HG02798 (cell line): ENCODE measurements at regions not wholly inside any gene's neighbourhood (a gene's known extent, or its start where the extent isn't known, plus 50 kb on each side); places are given as distances from the start of the nearest gene placed in this dataset.
"Not testable (repeated sequence)": the region's sequence is repeated elsewhere in the genome, so short reads cannot be mapped to it uniquely, and the experiment has no call there.

Experiments
- ATAC-seq: cut with Tn5 transposase; IDR thresholded peaks from one replicate; pipeline ENCODE4 v1.9.1; 2021; ENCODE audit warnings: mild to moderate bottlenecking; ENCODE audit not compliant: unreplicated experiment, poor library complexity

DNA sequence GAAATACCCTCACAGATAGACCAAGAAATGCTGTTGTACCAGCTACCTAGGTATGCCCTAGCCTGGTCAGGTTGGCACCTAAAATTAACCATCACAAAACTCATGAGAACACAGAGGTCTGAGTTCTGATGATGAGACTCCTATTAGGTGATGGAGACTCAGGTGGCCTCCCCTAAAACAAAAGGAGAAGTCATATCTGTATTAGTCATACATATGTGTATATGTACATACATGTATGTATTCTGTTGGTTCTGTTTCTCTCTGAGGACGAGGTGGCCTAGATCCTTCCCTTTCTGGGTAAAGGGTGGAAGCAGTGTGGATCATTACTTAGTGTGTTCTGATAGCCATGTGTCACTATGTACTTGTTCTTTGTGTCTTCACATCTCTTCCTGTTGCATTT is 207.2 kb upstream of the PRSS1 start:
- ATAC-seq = no peak

DNA sequence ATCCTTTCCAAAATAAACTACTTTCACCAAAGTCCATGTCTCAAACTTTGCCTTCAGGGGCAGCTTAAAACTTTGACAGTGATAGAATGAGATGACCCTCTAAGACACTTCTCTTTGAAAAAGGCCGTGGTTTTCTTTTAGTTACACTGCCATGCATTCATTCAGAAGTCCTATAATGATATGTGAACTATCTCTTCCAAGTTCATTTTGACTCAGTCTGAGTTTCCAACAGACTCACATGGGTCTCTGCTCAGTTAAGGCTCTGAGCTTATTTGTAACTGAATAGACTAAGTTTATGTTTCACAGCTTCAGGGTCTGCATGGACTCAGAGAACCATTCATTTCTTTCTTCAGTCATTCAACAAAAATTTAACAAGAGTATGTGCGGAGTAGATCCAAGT is 208.9 kb upstream of the PRSS1 start:
- no peak for ATAC-seq

DNA sequence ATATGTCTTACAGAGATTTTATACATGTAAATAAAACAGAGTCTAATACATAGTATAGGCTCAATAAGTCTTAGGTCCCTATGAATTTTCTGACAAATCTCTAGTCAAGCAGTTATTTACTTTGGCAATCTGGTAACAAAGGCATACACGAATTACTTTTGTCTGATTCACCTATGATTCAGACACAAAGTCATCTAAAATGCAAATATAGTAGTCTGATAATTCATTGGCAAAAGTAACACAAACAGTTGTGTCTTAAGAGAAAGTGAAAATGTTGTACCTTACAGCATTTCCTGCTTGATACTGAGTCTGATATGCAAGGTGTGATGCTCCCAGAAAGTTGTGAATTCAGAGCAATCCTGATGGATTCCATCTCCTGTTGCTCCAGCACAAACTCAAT is 209.4 kb upstream of the PRSS1 start:
- ATAC-seq = no peak

GRCh38 chr7:142537760-142538159 is 211.5 kb upstream of the PRSS1 start:
- ATAC-seq = no peak

DNA sequence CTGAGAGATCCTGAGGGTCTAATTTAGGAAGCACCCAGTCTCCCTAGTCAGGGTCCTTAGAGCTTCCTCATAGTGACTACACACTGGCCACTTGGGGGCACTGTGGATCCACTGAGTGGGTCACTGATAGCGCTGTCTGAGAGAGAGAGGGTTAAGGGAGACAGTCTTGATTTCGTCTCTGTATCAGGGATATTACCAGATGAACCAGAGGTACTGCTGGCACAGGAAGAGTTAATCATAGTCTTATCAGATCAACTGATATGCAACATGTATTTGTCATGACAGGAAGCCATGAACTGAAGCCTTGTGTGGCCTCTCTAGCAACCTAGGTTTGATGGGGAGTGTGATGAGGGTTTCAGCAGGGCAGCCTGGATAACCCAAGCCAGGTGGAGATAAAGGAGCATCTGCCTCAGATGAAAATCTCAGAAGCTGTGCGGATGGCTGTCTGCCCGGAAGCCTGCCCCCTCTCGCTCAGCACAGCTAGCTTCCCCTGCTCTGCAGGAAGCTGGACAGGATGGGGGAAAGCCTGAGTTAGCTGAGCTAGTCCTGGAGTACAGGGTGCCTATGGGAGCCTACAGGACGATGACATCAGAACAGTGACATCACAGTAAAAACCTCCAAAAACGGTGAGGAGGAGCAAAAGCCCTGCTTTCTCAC is 214.0 kb upstream of the PRSS1 start:
- peak; percentile 94 for ATAC-seq

DNA sequence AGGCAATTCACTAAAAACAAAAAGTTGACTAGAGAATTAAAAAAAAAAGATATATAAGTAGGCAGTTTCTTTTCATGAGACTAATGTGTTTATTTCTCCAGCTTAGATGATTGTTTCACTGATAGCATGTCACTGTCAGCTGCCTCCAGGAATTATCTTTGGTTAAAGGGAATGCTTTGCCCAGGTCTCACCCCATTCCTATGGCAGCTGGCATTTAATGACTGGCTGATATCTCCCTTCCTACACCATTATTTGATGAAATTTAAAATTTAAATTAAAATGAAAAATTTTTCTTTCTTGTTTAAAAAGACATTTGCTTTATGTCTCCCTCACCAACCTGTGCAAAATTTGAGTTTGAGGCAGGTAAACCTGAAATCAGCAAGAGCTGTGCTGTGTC is 214.5 kb upstream of the PRSS1 start:
- ATAC-seq = no peak

GRCh38 chr7:142533920-142534319 is 215.4 kb upstream of the PRSS1 start:
- no peak for ATAC-seq

GRCh38 chr7:142529591-142529990 is 219.7 kb upstream of the PRSS1 start:
- no peak for ATAC-seq

DNA sequence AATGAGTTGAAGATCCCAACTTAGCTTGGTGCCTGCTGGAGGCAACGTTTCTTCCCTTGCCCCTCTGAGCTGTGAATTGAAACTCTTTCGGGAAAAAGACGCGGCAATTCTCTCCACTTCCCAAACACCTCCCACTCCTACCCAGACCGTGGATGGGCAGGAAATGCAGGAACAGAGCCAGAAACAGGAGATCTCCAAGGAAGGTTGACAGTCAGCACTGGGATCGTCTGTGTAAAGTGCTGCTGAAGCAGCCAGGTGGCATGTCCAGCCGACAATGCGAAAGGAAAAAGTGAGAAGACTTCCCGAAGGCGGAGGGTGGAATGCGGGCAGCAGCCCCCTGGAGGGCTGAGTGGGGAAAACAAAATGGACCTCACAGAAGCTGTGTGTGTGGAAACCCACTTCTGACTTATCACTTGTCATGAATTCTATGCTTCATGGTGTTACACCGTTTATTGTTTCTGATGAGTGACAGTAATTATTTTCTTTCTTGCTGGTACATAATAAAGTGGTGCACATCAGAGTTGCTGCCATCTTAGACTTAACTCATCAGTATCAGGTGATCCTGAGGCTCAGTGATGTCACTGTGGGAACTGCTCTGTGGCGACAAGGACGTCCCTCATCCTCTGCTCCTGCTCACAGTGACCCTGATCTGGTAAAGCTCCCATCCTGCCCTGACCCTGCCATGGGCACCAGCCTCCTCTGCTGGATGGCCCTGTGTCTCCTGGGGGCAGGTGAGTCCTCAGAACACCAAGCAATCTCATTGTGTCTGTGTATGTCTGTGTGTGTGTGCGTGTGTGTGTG is 220.5 kb upstream of the PRSS1 start:
- no peak for ATAC-seq

- no peak for ATAC-seq
Measured at GRCh38 chr7:142523821-142524460, 225.3 kb upstream of the PRSS1 start.

- no peak for ATAC-seq
Measured at GRCh38 chr7:142522735-142523134, 226.5 kb upstream of the PRSS1 start.

DNA sequence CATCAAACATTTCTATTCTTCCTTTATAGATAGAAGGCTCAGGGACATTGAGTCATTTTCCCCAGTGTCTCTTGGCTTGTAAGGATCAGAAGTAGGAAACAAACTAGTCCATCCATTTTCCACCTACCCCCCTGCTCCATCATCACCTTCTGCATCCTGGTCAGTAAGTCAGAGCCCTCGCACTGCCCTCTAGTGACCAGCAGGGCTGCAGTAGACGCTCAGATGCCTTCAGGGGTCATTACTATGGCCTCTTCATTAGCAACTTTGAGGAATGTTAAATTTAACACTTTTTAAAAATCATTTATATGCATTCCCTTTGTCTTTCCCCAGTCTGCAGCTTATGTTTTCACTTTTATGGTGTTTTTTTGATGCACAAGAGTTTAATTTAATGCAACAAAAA is 228.4 kb upstream of the PRSS1 start:
- ATAC-seq = not testable (repeated sequence)

DNA sequence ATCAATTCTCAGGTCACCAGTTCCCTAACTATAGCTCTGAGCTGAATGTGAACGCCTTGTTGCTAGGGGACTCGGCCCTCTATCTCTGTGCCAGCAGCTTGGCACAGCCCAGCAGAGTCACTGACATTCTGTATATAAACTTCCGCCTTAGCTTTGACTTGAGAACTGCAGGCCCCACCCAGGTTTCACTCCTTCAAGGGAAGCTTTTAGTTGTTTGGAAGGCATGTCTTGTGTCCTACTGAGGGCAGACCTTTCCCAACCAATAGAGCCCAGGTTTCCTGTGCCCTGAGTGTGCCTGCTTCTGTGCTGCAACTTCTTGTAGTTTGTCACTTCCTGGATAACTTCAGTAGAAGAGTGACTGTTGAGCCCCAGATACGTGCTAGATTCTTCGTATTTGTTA is 228.8 kb upstream of the PRSS1 start:
- not testable (repeated sequence) for ATAC-seq

DNA sequence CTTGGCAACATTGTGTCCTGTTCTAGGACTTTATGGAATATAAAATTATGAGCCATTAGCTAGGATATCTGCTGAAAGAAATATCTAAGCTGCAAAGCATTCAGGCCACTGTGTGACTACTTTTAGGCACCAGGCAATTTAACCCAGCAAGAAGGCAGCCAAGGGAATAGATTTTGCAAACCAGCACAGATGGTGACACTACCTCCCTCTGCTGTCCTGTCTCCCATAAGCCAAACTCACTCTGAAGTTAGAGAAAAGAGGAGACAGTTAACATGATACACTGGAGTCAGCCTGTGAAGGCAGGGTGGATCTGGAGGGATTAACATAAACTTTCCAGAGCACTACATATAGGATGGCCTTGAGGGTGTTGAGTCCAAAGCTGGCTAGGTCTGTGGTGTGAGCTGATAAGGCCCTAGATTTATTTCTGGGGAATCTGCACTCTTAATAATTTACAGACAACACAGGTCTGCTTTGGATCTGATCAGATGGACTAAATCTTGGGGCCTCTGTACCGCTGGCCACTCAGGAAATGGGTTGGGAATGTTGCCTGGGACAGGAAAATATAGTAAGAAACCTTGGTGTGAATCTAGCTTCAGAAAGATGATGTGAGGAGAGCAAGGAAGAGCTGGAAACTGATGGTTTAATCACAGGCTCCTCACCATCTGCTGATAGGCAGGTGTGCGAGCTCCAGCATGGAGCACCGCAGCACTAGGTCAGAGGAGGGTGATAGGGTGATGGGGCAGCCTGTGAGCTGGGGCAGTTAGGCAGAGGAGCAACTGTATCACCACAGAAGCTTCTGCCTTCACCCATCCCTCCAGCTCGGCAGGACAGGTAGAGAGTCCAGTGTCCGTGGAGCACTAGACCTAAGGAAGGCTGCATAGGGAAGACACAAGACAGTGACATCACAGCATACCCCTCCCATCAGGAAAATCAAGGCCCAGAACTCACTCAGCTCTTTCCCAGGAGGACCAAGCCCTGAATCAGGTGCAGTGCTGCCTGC is 229.9 kb upstream of the PRSS1 start:
- no peak for ATAC-seq

DNA sequence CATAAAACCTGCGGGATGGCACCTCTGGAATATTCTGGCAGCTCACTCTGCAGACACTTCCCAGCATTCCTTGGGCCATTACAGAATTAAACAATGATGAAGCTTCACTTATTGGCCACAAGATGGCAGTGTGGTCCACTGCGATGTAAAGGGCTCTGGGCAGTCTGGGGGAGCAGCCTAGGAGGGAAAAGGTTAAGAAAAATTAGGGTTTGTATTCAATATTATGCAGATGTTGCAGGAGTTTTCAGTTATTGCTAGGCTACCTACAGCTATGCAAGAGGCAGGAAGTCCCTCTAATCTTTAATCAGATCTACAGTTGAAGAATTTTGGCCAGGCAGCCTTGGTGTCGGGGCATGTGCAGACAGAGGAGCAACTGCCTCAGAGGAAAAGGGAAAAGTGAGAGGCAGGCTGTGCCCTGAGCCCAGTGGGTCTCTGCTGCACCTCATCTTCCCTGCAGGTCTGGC is 233.2 kb upstream of the PRSS1 start:
- ATAC-seq = peak; percentile 90

DNA sequence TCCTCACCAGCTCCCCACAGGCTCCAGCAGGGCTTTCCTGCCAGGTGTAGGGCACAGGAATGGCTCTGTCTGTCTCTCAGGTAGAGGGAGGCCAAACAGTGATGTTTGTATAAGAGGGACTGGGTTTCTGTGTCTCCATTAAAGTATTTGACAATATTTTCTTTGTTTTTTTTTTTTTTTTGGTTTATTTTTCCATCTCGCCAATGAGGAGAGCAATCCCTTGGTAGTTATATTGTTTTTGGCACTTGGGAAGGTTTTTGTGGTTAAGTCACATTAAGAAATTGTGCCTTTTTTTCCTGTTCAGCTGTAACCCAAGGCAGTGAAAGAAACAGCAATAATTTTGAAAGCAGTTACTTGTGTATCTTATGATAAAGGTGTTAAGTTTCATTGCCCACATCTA is 234.6 kb upstream of the PRSS1 start:
- not testable (repeated sequence) for ATAC-seq

GRCh38 chr7:142513178-142513955 is 235.9 kb upstream of the PRSS1 start:
- no peak for ATAC-seq

- ATAC-seq = no peak
Measured at GRCh38 chr7:142511801-142512200, 237.5 kb upstream of the PRSS1 start.

GRCh38 chr7:142511374-142511773 is 237.9 kb upstream of the PRSS1 start:
- no peak for ATAC-seq
